ENCODE measurements at regions not wholly inside any gene's neighbourhood (a gene's known extent, or its start where the extent isn't known, plus 50 kb on each side); places are given as distances from the start of the nearest gene placed in this dataset.

DNA sequence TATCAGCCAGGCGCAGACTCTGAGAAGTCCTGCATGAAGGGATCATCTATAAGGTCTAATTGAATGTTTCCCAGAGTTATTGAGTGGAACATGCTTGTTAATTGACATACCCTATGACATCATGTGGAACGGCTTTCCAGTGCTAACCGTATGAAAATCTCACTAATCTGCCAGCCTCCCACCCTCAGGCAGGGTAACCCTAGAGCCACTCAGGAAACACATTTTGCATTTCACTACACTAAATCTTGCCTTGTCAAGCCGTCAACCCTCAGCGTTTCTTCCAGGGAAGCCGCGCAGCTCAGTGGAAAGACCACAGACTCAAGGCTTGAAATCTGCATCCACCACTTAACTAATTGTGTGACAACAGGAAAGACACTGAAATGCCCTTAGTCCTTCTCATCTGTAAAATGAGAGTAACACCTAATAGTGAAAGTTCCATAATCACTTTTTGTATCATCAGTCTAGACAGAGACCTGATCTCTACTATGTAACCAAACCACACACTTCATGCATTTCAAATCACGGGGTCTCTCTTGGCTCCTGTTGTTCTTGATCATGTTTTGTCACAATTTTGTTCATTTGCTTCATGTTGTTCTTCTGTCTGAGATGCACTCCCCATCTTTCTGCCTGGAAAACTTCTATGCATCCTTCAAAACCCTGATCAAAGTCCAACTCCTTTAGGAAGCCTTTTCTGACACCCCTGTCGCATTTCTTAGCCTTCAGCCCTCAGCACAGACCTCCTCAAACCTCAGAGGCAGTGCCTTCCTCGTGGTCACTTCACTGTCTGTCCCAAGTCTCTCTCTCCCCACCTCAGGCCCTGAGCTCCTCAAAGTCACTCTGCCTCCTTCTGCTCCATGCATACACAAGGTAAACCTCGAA is 246.5 kb downstream of the TOMM20 start:
- H3K4me3 ChIP-seq, result no peak overlapping the region
- no peak overlapping the region for H3K9ac ChIP-seq
- no peaks in the 10 kb centered on the region for H3K79me2 ChIP-seq (ENCODE audit: low read depth)
- Mint-ChIP-seq H3K9me3 (no peaks in the 10 kb centered on the region), H3K36me3 (no peaks in the 10 kb centered on the region), H3K27me3 (ENCODE audit: insufficient read depth, low read depth) (peaks cover 11% of the 10 kb centered on the region), H3K27ac (peak overlapping the region; percentile 43), H3K4me3 (no peak overlapping the region), H3K4me1 (peaks cover 28% of the 10 kb centered on the region)
- H3K27me3 ChIP-seq, result no peaks in the 10 kb centered on the region
- H4K20me1 ChIP-seq (ENCODE audit: low read depth), result no peaks in the 10 kb centered on the region
- H3K4me2 ChIP-seq, result no peak overlapping the region
- H2AFZ ChIP-seq (replicated peaks), result no peak overlapping the region
- no peaks in the 10 kb centered on the region for H3K4me1 ChIP-seq
- H3K27ac ChIP-seq, result no peak overlapping the region
- no peaks in the 10 kb centered on the region for H3K36me3 ChIP-seq
- no peak for TF ChIP-seq EZH2 (IDR thresholded peaks at IDR 0.05)
- no peak for DNase-seq (ENCODE audit: low spot score)
- no peaks in the 10 kb centered on the region for H3F3A ChIP-seq (ENCODE audit: low read depth)
- H3K9me3 ChIP-seq (ENCODE audit: low read depth), result no peaks in the 10 kb centered on the region

DNA sequence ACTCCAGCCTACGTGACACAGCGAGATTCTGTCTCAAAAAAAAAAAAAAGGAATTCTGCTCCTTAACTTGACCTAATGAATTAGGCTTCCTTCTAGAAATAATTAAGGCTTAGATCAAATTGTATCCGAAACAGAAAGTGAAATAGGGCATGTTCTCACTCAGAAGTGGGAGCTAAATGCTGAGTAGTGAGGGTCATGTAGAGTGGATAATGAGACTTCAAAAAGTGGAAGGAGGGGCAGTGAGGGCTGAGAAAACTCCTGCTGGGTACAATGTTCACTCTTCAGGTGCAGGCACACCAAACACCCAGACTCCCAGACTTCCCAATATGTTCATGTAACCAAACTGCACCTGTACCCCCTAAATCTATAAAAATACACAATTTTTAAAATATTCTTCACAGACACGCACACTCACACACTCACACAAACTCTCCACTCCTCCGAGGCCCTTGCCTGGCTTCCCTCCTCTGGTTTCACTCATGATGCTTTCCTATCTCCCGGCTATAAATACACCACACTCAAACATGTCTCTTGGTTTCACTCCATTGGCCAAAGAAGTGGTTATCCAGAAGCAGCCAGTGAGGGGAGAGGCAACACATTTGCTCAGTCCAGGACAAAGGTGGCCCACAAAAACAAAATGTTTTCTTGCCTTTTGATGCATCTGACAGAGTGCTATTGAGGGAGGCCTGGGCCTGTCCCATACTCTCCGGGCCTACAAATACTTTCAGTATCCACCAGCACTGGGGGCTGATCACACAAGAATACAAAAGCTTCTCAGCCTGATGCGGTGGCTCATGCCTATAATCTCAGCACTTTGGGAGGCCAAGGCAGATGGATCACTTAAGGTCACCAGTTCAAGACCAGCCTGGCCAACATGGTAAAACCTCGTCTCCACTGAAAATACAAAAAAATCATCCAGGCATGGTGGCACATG is 249.2 kb downstream of the TOMM20 start:
- no peaks in the 10 kb centered on the region for H3K36me3 ChIP-seq
- H3K4me1 ChIP-seq, result no peaks in the 10 kb centered on the region
- H3K79me2 ChIP-seq (ENCODE audit: low read depth), result no peaks in the 10 kb centered on the region
- H3K9me3 Mint-ChIP-seq, result no peaks in the 10 kb centered on the region
- no peak overlapping the region for H3K4me3 Mint-ChIP-seq
- no peaks in the 10 kb centered on the region for H3K27me3 ChIP-seq
- TF ChIP-seq, protein P1, sequence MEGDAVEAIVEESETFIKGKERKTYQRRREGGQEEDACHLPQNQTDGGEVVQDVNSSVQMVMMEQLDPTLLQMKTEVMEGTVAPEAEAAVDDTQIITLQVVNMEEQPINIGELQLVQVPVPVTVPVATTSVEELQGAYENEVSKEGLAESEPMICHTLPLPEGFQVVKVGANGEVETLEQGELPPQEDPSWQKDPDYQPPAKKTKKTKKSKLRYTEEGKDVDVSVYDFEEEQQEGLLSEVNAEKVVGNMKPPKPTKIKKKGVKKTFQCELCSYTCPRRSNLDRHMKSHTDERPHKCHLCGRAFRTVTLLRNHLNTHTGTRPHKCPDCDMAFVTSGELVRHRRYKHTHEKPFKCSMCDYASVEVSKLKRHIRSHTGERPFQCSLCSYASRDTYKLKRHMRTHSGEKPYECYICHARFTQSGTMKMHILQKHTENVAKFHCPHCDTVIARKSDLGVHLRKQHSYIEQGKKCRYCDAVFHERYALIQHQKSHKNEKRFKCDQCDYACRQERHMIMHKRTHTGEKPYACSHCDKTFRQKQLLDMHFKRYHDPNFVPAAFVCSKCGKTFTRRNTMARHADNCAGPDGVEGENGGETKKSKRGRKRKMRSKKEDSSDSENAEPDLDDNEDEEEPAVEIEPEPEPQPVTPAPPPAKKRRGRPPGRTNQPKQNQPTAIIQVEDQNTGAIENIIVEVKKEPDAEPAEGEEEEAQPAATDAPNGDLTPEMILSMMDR (IDR thresholded peaks at IDR 0.05), result no peak
- H4K20me1 ChIP-seq (ENCODE audit: low read depth), result no peaks in the 10 kb centered on the region
- H3K36me3 Mint-ChIP-seq, result no peaks in the 10 kb centered on the region
- H2AFZ ChIP-seq (replicated peaks), result no peak overlapping the region
- H3K4me2 ChIP-seq, result no peak overlapping the region
- no peak overlapping the region for H3K27ac ChIP-seq
- no peak overlapping the region for H3K27ac Mint-ChIP-seq
- no peaks in the 10 kb centered on the region for H3K9me3 ChIP-seq (ENCODE audit: low read depth)
- H3K4me1 Mint-ChIP-seq, result peaks cover 26% of the 10 kb centered on the region
- no peak for DNase-seq (ENCODE audit: low spot score)
- peaks cover 8% of the 10 kb centered on the region for H3K27me3 Mint-ChIP-seq (ENCODE audit: insufficient read depth, low read depth)
- no peak overlapping the region for H3K9ac ChIP-seq
- H3K4me3 ChIP-seq, result no peak overlapping the region
- H3F3A ChIP-seq (ENCODE audit: low read depth), result no peaks in the 10 kb centered on the region

DNA sequence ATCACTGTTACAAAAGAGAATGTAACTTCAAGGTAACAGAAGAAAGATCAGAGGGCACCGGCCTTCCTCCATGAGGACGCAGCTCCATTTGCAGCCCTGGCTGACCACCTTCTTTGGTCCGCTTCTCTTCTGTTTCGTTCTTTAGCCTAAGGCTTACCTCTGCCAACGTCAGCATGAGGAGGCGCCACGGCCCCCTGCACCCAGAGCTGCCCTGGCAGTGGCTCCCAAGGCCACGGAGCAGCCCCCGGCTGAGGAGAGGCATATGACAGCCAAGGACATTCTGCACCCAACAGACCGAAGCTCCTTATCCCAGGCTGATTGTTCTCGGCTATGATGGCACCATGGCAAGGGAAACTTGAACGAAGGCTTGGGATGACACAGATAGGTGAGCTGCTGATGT is 250.3 kb downstream of the TOMM20 start:
- Mint-ChIP-seq H3K36me3 (no peaks in the 10 kb centered on the region), H3K27me3 (ENCODE audit: insufficient read depth, low read depth) (peaks cover 6% of the 10 kb centered on the region), H3K4me3 (no peak overlapping the region), H3K9me3 (no peaks in the 10 kb centered on the region), H3K27ac (no peak overlapping the region), H3K4me1 (peaks cover 30% of the 10 kb centered on the region)
- Histone ChIP-seq H3K9ac (no peak overlapping the region), H3K4me1 (no peaks in the 10 kb centered on the region), H3K4me2 (no peak overlapping the region), H3K4me3 (no peak overlapping the region), H3K27me3 (no peaks in the 10 kb centered on the region), H3K79me2 (ENCODE audit: low read depth) (no peaks in the 10 kb centered on the region), H3K27ac (no peak overlapping the region), H2AFZ (replicated peaks) (no peak overlapping the region), H3K9me3 (ENCODE audit: low read depth) (no peaks in the 10 kb centered on the region), H3F3A (ENCODE audit: low read depth) (no peaks in the 10 kb centered on the region), H4K20me1 (ENCODE audit: low read depth) (no peaks in the 10 kb centered on the region), H3K36me3 (no peaks in the 10 kb centered on the region)
- TF ChIP-seq EZH2 (IDR thresholded peaks at IDR 0.05), result no peak
- TF ChIP-seq, protein P1 (IDR thresholded peaks at IDR 0.05), result no peak
- TF ChIP-seq EZH2phosphoT487 (IDR thresholded peaks at IDR 0.05), result no peak
- DNase-seq (ENCODE audit: low spot score), result no peak

Data from neural progenitor cell (in vitro differentiated cells).